AG04450 (cell line): ENCODE measurements at regions not wholly inside any gene's neighbourhood (a gene's known extent, or its start where the extent isn't known, plus 50 kb on each side); places are given as distances from the start of the nearest gene placed in this dataset.

Experiments used
- CTCF ChIA-PET: fragments of 300-600, 350-600 bp; formaldehyde crosslinking; extraction: SDS; loops from one replicate; lab custom pipeline; 2022; ENCODE audit warnings: antibody characterized with exemption, inconsistent platforms; lab: Charles Lee
- POLR2A ChIA-PET: fragments of 350-600 bp; formaldehyde crosslinking; extraction: SDS; loops from one replicate; lab custom pipeline; 2021; ENCODE audit warnings: antibody characterized with exemption, inconsistent platforms; lab: Yijun Ruan, JAX
- DNase-seq: peaks from one replicate; pipeline ENCODE4 v3.0.0-alpha.2; 2011; ENCODE audit warnings: low read depth, low spot score
- H3K27ac ChIP-seq: one replicate; pipeline ENCODE4 v1.5.1; 2012; ENCODE audit warnings: low read depth, low read length, control low read depth
- H3K27me3 ChIP-seq: one replicate; pipeline ENCODE4 v1.6.0; 2012; ENCODE audit warnings: low read length; ENCODE audit not compliant: control insufficient read depth, insufficient read depth
- H3K4me3 ChIP-seq: 2 replicates; pipeline ENCODE4 v1.5.1; 2011; ENCODE audit warnings: mild to moderate bottlenecking, low read depth, low read length, control low read depth
- H3K9me3 ChIP-seq: 2 replicates; pipeline ENCODE4 v1.5.1; 2012; ENCODE audit warnings: low read length; ENCODE audit not compliant: control insufficient read depth, insufficient read depth
- TF ChIP-seq, protein P1 (sequence below): IDR thresholded peaks from 2 replicates; pipeline ENCODE4 v1.5.1; 2011; ENCODE audit warnings: low read depth, low read length, control low read depth, inconsistent platforms

DNA sequence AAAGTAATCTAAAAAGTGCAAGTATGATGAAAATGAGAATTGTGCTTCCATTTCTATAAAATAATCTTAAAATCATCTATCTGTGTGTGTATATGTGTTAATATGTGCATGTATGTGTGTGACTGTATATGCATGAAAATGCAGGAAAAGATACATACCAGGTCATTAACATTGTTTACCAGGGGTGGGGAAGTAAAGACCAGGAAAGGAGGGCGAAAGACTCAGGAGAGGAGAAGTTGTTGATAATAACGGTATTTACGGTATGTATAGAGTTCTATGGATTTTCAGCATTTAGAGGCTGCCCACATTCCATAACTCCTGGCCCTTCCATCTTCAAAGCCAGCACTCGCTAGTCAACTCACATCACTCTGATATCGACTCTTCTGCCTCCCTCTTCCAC is 111.0 kb upstream of the SPDL1 start:
- ChIA-PET POLR2A (no interaction called here), CTCF (no interaction called here)
- Histone ChIP-seq H3K9me3 (no peaks in the 10 kb centered on the region), H3K27ac (no peak overlapping the region), H3K4me3 (no peak overlapping the region), H3K27me3 (no peaks in the 10 kb centered on the region)
- no peak for DNase-seq
- TF ChIP-seq, protein P1, sequence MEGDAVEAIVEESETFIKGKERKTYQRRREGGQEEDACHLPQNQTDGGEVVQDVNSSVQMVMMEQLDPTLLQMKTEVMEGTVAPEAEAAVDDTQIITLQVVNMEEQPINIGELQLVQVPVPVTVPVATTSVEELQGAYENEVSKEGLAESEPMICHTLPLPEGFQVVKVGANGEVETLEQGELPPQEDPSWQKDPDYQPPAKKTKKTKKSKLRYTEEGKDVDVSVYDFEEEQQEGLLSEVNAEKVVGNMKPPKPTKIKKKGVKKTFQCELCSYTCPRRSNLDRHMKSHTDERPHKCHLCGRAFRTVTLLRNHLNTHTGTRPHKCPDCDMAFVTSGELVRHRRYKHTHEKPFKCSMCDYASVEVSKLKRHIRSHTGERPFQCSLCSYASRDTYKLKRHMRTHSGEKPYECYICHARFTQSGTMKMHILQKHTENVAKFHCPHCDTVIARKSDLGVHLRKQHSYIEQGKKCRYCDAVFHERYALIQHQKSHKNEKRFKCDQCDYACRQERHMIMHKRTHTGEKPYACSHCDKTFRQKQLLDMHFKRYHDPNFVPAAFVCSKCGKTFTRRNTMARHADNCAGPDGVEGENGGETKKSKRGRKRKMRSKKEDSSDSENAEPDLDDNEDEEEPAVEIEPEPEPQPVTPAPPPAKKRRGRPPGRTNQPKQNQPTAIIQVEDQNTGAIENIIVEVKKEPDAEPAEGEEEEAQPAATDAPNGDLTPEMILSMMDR, result no peak

- POLR2A ChIA-PET, result no interaction called here
- CTCF ChIA-PET, result no interaction called here
- Histone ChIP-seq H3K27me3 (no peaks in the 10 kb centered on the region), H3K27ac (no peak overlapping the region), H3K4me3 (no peak overlapping the region), H3K9me3 (no peaks in the 10 kb centered on the region)
- no peak for DNase-seq
- TF ChIP-seq, protein P1, result no peak
Observed at GRCh38 chr5:169471021-169471420, 112.6 kb upstream of the SPDL1 start.

- CTCF ChIA-PET, result no interaction called here
- H3K27me3 ChIP-seq, result no peaks in the 10 kb centered on the region
- POLR2A ChIA-PET, result no interaction called here
- no peak for DNase-seq
- TF ChIP-seq, protein P1, result no peak
- no peak overlapping the region for H3K27ac ChIP-seq
- H3K4me3 ChIP-seq, result no peak overlapping the region
- no peaks in the 10 kb centered on the region for H3K9me3 ChIP-seq
Observed at GRCh38 chr5:169467041-169467771, 116.4 kb upstream of the SPDL1 start.

DNA sequence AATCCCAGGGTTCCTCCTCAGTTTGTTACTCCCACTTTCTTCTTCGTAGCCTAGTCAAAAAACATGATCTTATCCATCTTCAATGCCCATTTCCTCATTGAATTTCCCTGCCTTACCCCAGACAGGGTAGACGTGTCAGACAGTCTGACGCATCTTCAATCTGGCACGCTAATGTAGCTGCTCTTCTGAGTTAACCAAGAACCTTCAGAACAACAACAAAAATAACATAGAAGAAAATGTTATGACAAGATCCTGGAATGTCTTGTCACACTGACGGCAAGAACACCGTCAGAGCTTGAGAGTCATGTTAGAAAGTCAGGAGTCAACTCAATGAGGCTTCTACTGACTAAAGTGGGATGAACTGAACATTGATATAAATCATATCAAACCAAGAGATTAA is 122.7 kb upstream of the SPDL1 start:
- Histone ChIP-seq H3K27me3 (no peaks in the 10 kb centered on the region), H3K4me3 (no peak overlapping the region), H3K9me3 (no peaks in the 10 kb centered on the region), H3K27ac (no peak overlapping the region)
- CTCF ChIA-PET, result no interaction called here
- POLR2A ChIA-PET, result no interaction called here
- DNase-seq, result no peak
- TF ChIP-seq, protein P1, result no peak

DNA sequence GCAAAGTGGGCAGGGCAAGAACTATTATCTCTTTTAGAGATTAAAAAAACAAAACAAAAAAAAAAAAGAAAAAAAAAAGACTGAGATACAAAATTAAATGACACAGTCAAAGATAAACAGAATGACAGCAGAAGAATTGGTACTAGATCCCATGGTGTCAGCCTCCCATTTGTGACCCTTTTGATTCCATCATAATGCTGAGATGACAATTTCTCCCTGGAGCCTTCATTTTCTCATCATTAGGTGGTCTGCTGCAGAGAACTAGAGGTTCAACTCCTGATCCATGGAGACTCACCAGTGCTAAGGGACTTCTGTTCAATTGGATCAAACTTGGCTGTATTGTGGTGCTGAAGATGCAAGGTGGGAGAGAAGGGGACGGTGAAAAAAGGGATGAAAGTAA is 123.5 kb upstream of the SPDL1 start:
- Histone ChIP-seq H3K27ac (no peak overlapping the region), H3K27me3 (no peaks in the 10 kb centered on the region), H3K4me3 (no peak overlapping the region), H3K9me3 (no peaks in the 10 kb centered on the region)
- CTCF ChIA-PET, result no interaction called here
- DNase-seq, result no peak
- TF ChIP-seq, protein P1, result no peak
- POLR2A ChIA-PET, result no interaction called here
